RWPE1 (cell line): ENCODE measurements at regions not wholly inside any gene's neighbourhood (a gene's known extent, or its start where the extent isn't known, plus 50 kb on each side); places are given as distances from the start of the nearest gene placed in this dataset.

ENCODE experiments used
- CTCF ChIA-PET: fragments of 350-600 bp; sonication (Branson Sonifier 250); formaldehyde crosslinking; extraction: SDS; loops from one replicate; lab custom pipeline; 2021; lab: Yijun Ruan, JAX
- POLR2A ChIA-PET: fragments of 400-600 bp; formaldehyde crosslinking; extraction: SDS; loops from one replicate; lab custom pipeline; 2020; ENCODE audit warnings: antibody characterized with exemption; ENCODE audit not compliant: low non-redundant PET; lab: Yijun Ruan, JAX
- DNase-seq: peaks from one replicate; pipeline ENCODE4 v3.0.0; 2012; ENCODE audit warnings: low spot score
- H3K27ac ChIP-seq: fragments of 450-650 bp; 2 replicates; pipeline ENCODE4 v1.5.1; 2017
- TF ChIP-seq, protein P1 (sequence below): fragments of 450-650 bp; conservative IDR thresholded peaks from 2 replicates; pipeline ENCODE4 v1.5.1; 2017; ENCODE audit warnings: low read depth, mild to moderate bottlenecking

DNA sequence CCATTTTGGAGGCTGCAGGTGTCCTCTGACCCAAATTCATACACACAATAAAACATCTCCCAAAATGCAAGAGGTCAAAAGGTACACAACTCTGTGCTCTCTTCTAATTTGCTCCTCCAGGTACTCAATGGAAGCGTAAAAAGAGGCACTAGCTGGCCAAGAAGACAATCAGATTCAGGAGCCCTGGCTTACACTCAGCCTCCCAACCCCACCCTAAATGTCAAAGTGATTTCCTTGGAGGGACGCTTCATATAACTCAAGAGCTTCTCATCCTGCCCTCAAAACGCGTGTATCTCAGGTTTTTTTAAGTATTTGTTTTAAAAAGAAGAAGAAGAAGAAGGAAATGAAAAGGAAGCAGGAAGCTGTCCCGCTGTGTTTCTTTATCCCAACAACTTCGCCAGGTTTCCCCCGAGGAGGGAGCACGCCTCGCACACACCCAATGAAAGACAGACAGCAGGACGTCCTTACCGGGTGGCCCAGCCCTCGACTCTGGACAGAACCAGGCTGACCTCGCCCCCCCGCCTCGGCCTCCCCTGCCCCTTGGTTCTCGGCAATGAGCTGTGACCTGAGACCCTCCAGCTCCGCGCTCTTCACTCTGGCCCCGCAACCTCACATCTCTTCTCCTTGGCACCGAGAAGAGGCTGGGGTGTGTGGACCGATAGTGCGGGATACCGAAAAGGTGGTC, 620.7 kb upstream of the ZNF385D start:
- ChIA-PET POLR2A (no interaction called here), CTCF (interaction anchor here (0.8 kb wide), 1 partner anchor 199 kb away, joined by 4 read pairs; no protein-coding TSS in a partner anchor)
- no peak for DNase-seq
- TF ChIP-seq, protein P1, sequence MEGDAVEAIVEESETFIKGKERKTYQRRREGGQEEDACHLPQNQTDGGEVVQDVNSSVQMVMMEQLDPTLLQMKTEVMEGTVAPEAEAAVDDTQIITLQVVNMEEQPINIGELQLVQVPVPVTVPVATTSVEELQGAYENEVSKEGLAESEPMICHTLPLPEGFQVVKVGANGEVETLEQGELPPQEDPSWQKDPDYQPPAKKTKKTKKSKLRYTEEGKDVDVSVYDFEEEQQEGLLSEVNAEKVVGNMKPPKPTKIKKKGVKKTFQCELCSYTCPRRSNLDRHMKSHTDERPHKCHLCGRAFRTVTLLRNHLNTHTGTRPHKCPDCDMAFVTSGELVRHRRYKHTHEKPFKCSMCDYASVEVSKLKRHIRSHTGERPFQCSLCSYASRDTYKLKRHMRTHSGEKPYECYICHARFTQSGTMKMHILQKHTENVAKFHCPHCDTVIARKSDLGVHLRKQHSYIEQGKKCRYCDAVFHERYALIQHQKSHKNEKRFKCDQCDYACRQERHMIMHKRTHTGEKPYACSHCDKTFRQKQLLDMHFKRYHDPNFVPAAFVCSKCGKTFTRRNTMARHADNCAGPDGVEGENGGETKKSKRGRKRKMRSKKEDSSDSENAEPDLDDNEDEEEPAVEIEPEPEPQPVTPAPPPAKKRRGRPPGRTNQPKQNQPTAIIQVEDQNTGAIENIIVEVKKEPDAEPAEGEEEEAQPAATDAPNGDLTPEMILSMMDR, result no peak
- H3K27ac ChIP-seq, result no peak overlapping the region

DNA sequence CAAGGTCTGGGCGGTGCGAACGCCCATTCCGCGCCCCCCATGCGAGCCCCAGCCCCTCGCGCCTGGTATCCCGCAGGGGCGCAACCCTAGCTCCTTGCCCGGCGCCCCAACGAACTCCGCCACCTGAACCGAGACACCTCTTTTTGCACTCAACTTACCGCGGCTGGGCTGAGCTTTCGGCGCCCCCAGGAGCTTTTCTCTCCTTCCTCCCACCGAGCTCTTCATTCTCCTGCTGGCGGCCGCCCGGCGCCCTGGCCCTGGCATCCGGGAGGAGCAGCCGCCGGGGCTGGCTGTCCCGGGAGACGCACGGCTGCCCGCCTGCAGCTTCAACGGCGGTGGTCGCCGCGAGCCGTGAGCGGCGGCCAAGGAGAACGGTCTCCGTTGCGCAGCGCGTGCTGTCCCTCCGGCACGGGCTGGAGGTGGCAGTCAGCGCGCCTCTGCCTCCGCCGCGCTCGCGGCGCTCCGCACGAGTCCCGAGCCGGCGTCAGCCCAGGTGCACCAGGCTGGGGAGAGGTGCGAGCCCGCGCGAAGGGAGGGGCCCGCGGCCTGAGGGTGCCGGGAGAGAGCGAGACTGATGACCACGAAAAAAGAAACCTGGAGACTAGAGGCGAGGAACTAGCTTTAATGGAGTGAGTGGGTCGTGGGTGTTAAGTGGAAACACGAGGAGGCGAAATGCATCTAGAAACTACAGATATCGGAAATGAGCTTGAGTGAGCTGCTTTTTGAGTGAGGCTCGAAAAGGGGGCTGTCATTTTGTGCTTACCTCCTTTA, 621.5 kb upstream of the ZNF385D start:
- TF ChIP-seq, protein P1, result no peak
- CTCF ChIA-PET, result interaction anchor here (0.8 kb wide), 1 partner anchor 200 kb away, joined by 4 read pairs; no protein-coding TSS in a partner anchor
- POLR2A ChIA-PET, result no interaction called here
- no peak for DNase-seq
- no peak overlapping the region for H3K27ac ChIP-seq

DNA sequence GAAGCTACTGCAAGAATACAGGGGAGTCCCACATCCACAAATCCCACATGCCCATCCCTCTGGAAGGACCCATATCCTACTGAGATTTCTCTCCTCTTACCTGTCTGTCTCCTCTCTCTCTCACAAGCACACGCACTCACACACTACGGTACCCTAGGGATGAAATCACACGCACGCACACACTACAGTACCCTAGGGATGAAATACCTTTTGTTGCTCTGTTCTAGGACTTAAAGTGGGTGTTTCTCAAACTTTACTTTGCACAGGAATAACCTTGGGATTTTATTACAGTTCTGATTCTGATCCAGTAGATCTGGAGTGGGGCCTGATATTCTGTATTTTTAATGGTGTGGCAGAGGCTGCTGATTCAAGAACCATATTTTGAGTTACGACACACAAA, 622.2 kb upstream of the ZNF385D start:
- TF ChIP-seq, protein P1, result no peak
- ChIA-PET POLR2A (no interaction called here), CTCF (no interaction called here)
- no peak overlapping the region for H3K27ac ChIP-seq
- no peak for DNase-seq

DNA sequence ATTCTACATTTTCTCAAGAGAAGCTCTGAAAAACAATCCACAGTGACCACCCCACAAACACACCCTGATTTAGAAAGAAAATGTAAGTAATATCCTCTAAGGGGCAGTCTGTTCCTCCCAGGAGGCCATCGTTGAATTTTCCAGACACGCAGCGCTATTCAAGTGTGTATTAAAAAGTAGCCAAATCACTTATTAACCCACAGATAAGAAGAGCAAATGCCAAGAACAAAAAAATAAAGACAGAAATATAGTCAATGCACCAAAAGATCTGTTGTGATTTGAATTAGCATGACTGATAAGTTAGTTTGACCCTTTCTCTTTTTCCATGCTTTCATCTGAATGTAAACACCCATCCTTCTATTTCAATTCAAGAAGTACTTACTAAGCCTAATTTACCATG, 622.8 kb upstream of the ZNF385D start:
- DNase-seq, result no peak
- H3K27ac ChIP-seq, result no peak overlapping the region
- CTCF ChIA-PET, result no interaction called here
- TF ChIP-seq, protein P1, result no peak
- POLR2A ChIA-PET, result no interaction called here

DNA sequence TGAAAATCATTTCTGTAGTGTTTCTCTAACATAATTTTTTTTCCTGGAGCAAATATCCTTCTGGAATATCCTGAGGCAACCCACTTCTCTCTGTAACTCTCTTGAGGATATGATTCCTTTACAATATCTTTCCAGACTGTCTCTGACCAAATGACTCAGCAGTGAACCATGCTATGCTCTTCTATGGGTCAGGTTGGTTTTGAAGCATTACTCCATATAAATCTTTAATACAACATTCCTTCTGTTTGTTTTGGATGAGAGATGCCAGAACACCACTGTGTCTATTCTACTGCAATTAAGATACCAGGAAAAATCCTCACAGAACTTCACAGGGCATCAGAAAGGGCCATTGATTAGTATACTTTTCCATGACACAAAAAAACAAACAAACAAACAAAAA, 626.4 kb upstream of the ZNF385D start:
- TF ChIP-seq, protein P1, result no peak
- CTCF ChIA-PET, result no interaction called here
- no peak overlapping the region for H3K27ac ChIP-seq
- POLR2A ChIA-PET, result no interaction called here
- no peak for DNase-seq

DNA sequence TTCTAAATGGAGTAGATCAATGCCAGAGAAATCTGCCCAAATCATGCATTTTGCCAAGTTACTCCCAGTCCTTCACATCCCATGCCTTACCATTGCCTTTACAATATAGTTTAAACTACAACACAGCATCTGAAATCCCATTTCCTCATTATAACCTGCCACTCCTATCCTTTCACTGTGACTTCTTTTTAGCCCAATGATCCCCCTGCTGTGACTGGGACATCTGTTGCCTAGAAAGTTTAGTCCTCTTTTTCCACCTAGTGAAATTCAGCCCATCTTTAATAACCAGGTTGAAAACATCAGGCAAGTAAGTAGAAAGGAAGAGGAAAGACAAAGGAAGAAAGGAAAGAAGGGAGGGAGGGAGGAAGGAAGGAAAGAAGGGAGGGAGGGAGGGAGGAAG, 627.9 kb upstream of the ZNF385D start:
- CTCF ChIA-PET, result no interaction called here
- DNase-seq, result no peak
- TF ChIP-seq, protein P1, result no peak
- H3K27ac ChIP-seq, result no peak overlapping the region
- POLR2A ChIA-PET, result no interaction called here
